ENCODE measurements at regions not wholly inside any gene's neighbourhood (a gene's known extent, or its start where the extent isn't known, plus 50 kb on each side); places are given as distances from the start of the nearest gene placed in this dataset.

DNA sequence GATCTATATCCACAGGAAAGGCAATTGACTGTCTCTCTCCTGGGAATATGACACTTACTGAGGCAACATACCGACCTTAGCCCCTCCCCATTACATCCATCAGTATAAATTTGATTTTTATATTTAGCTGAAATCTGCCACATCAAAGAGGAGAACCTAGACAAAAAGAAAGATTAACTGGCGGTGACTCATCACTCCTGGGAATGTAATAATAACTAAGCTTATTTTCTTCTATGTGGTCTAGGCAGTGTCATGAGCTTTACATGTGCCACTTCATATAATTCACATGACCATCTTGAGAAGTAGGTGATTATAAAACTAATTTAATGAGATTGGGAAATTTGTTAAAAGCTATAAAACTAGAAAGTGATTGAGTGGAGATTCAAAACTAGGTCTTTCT lies 520.0 kb upstream of the HS3ST5 start:
- no peak for TF ChIP-seq SUZ12 (IDR thresholded peaks at IDR 0.05; ENCODE audit: extremely low read depth, insufficient read depth, insufficient read length)
- no peak for TF ChIP-seq YY1 (IDR thresholded peaks at IDR 0.05; ENCODE audit: insufficient read depth, insufficient read length)
- no peak for TF ChIP-seq ZNF274 (IDR thresholded peaks at IDR 0.05; ENCODE audit: low read depth, low read length)
